ENCODE measurements at regions not wholly inside any gene's neighbourhood (a gene's known extent, or its start where the extent isn't known, plus 50 kb on each side); places are given as distances from the start of the nearest gene placed in this dataset.

- Histone ChIP-seq H3K9ac (ENCODE audit: low read depth, low read length) (no peak overlapping the region), H3K9me3 (ENCODE audit: insufficient read depth, low read length, severe bottlenecking) (no peaks in the 10 kb centered on the region), H3K27ac (ENCODE audit: low read length) (no peak overlapping the region), H3K36me3 (ENCODE audit: insufficient read depth, low read length) (no peaks in the 10 kb centered on the region), H3K79me2 (ENCODE audit: insufficient read depth, low read length) (no peaks in the 10 kb centered on the region), H3K4me1 (ENCODE audit: insufficient read depth, low read length) (no peaks in the 10 kb centered on the region), H3K4me2 (ENCODE audit: insufficient read depth, low read length) (no peak overlapping the region), H3K4me3 (ENCODE audit: low read depth in 1 of 2, low read length in 2 of 2) (no peak overlapping the region), H2AFZ (ENCODE audit: low read depth, low read length) (no peak overlapping the region), H3K27me3 (ENCODE audit: insufficient read depth, low read length, poor library complexity) (no peaks in the 10 kb centered on the region), H4K20me1 (ENCODE audit: insufficient read depth, low read length) (no peaks in the 10 kb centered on the region)
- TF ChIP-seq EZH2 (IDR thresholded peaks at IDR 0.05; ENCODE audit: borderline replicate concordance, low read depth, low read length, severe bottlenecking) (no peak), CTCF (IDR thresholded peaks at IDR 0.05; ENCODE audit: borderline replicate concordance, extremely low read depth, low read length, poor library complexity, severe bottlenecking) (no peak)
- ATAC-seq (ENCODE audit: insufficient read depth, low read depth) (no peak), DNase-seq (no peak)
These were observed 760.9 kb upstream of the INTU start for GRCh38 chr4:126871810-126872209.

- DNase-seq (no peak), ATAC-seq (ENCODE audit: insufficient read depth, low read depth) (no peak)
- Histone ChIP-seq H3K36me3 (ENCODE audit: insufficient read depth, low read length) (no peaks in the 10 kb centered on the region), H3K27ac (ENCODE audit: low read length) (no peak overlapping the region), H3K4me2 (ENCODE audit: insufficient read depth, low read length) (no peak overlapping the region), H3K9me3 (ENCODE audit: insufficient read depth, low read length, severe bottlenecking) (no peaks in the 10 kb centered on the region), H4K20me1 (ENCODE audit: insufficient read depth, low read length) (no peaks in the 10 kb centered on the region), H3K27me3 (ENCODE audit: insufficient read depth, low read length, poor library complexity) (no peaks in the 10 kb centered on the region), H3K9ac (ENCODE audit: low read depth, low read length) (no peak overlapping the region), H3K79me2 (ENCODE audit: insufficient read depth, low read length) (no peaks in the 10 kb centered on the region), H3K4me1 (ENCODE audit: insufficient read depth, low read length) (no peaks in the 10 kb centered on the region), H3K4me3 (ENCODE audit: low read depth in 1 of 2, low read length in 2 of 2) (no peak overlapping the region), H2AFZ (ENCODE audit: low read depth, low read length) (no peak overlapping the region)
- no peak for TF ChIP-seq EZH2 (IDR thresholded peaks at IDR 0.05; ENCODE audit: borderline replicate concordance, low read depth, low read length, severe bottlenecking)
- TF ChIP-seq CTCF (IDR thresholded peaks at IDR 0.05; ENCODE audit: borderline replicate concordance, extremely low read depth, low read length, poor library complexity, severe bottlenecking) = no peak
These were observed 758.2 kb upstream of the INTU start for GRCh38 chr4:126874533-126874932.

GRCh38 chr4:126888968-126889367 lies 743.8 kb upstream of the INTU start:
- no peak for TF ChIP-seq CTCF (IDR thresholded peaks at IDR 0.05; ENCODE audit: borderline replicate concordance, extremely low read depth, low read length, poor library complexity, severe bottlenecking)
- no peak for TF ChIP-seq EZH2 (IDR thresholded peaks at IDR 0.05; ENCODE audit: borderline replicate concordance, low read depth, low read length, severe bottlenecking)
- H3K9me3 ChIP-seq (ENCODE audit: insufficient read depth, low read length, severe bottlenecking) = no peaks in the 10 kb centered on the region
- no peaks in the 10 kb centered on the region for H3K79me2 ChIP-seq (ENCODE audit: insufficient read depth, low read length)
- H4K20me1 ChIP-seq (ENCODE audit: insufficient read depth, low read length) = no peaks in the 10 kb centered on the region
- H3K4me1 ChIP-seq (ENCODE audit: insufficient read depth, low read length) = no peaks in the 10 kb centered on the region
- H3K9ac ChIP-seq (ENCODE audit: low read depth, low read length) = no peak overlapping the region
- no peak overlapping the region for H2AFZ ChIP-seq (ENCODE audit: low read depth, low read length)
- ATAC-seq (ENCODE audit: insufficient read depth, low read depth) (no peak), DNase-seq (no peak)
- no peaks in the 10 kb centered on the region for H3K36me3 ChIP-seq (ENCODE audit: insufficient read depth, low read length)
- no peaks in the 10 kb centered on the region for H3K27me3 ChIP-seq (ENCODE audit: insufficient read depth, low read length, poor library complexity)
- no peak overlapping the region for H3K27ac ChIP-seq (ENCODE audit: low read length)
- no peak overlapping the region for H3K4me2 ChIP-seq (ENCODE audit: insufficient read depth, low read length)
- no peak overlapping the region for H3K4me3 ChIP-seq (ENCODE audit: low read depth in 1 of 2, low read length in 2 of 2)

GRCh38 chr4:126890383-126890782 lies 742.4 kb upstream of the INTU start:
- Histone ChIP-seq H3K4me1 (ENCODE audit: insufficient read depth, low read length) (no peaks in the 10 kb centered on the region), H3K27me3 (ENCODE audit: insufficient read depth, low read length, poor library complexity) (no peaks in the 10 kb centered on the region), H3K36me3 (ENCODE audit: insufficient read depth, low read length) (no peaks in the 10 kb centered on the region), H3K4me3 (ENCODE audit: low read depth in 1 of 2, low read length in 2 of 2) (no peak overlapping the region), H3K79me2 (ENCODE audit: insufficient read depth, low read length) (no peaks in the 10 kb centered on the region), H4K20me1 (ENCODE audit: insufficient read depth, low read length) (no peaks in the 10 kb centered on the region), H3K27ac (ENCODE audit: low read length) (no peak overlapping the region), H2AFZ (ENCODE audit: low read depth, low read length) (no peak overlapping the region), H3K9ac (ENCODE audit: low read depth, low read length) (no peak overlapping the region), H3K4me2 (ENCODE audit: insufficient read depth, low read length) (no peak overlapping the region), H3K9me3 (ENCODE audit: insufficient read depth, low read length, severe bottlenecking) (no peaks in the 10 kb centered on the region)
- DNase-seq (no peak), ATAC-seq (ENCODE audit: insufficient read depth, low read depth) (no peak)
- TF ChIP-seq EZH2 (IDR thresholded peaks at IDR 0.05; ENCODE audit: borderline replicate concordance, low read depth, low read length, severe bottlenecking) (no peak), CTCF (IDR thresholded peaks at IDR 0.05; ENCODE audit: borderline replicate concordance, extremely low read depth, low read length, poor library complexity, severe bottlenecking) (no peak)
